OCI-LY1 (cell line): ENCODE measurements at regions not wholly inside any gene's neighbourhood (a gene's known extent, or its start where the extent isn't known, plus 50 kb on each side); places are given as distances from the start of the nearest gene placed in this dataset.

Source experiments
- H2AFZ ChIP-seq: fragments of 200-600 bp; sonication (generic), shearing (Covaris generic); 2 replicates; pipeline ENCODE4 v1.6.0; 2014; ENCODE audit warnings: antibody characterized with exemption, mild to moderate bottlenecking, low read length
- H3F3A ChIP-seq: fragments of 200-600 bp; sonication (generic), shearing (Covaris generic); 2 replicates; pipeline ENCODE4 v1.6.0; 2014; ENCODE audit warnings: mild to moderate bottlenecking, antibody characterized with exemption, low read length, moderate library complexity; ENCODE audit not compliant: insufficient read depth
- H3K27ac ChIP-seq: fragments of 200-600 bp; sonication (generic); 2 replicates; pipeline ENCODE4 v1.5.1; 2014; ENCODE audit warnings: low read length, mixed run types, mild to moderate bottlenecking, low read depth; ENCODE audit not compliant: poor library complexity, severe bottlenecking
- H3K27me3 ChIP-seq: fragments of 200-600 bp; sonication (generic); 2 replicates; pipeline ENCODE4 v1.6.0; 2014; ENCODE audit warnings: antibody characterized with exemption, mild to moderate bottlenecking, low read length, moderate library complexity; ENCODE audit not compliant: insufficient read depth
- H3K36me3 ChIP-seq: fragments of 200-600 bp; sonication (generic); 2 replicates; pipeline ENCODE4 v1.6.1; 2014; ENCODE audit warnings: mild to moderate bottlenecking, antibody characterized with exemption, low read length, moderate library complexity, mixed read lengths; ENCODE audit not compliant: insufficient read depth
- H3K4me1 ChIP-seq: fragments of 200-600 bp; sonication (generic); 2 replicates; pipeline ENCODE4 v1.5.1; 2014; ENCODE audit warnings: mild to moderate bottlenecking, low read length, moderate library complexity; ENCODE audit not compliant: insufficient read depth, severe bottlenecking
- H3K4me2 ChIP-seq: fragments of 200-600 bp; sonication (generic), shearing (Covaris generic); 2 replicates; pipeline ENCODE4 v1.6.1; 2014; ENCODE audit warnings: low read length
- H3K4me3 ChIP-seq: fragments of 200-600 bp; sonication (generic); 2 replicates; pipeline ENCODE4 v1.5.1; 2014; ENCODE audit warnings: low read length, low read depth, mild to moderate bottlenecking, mixed read lengths; ENCODE audit not compliant: poor library complexity, severe bottlenecking
- H3K79me2 ChIP-seq: fragments of 200-600 bp; shearing (Covaris generic); 2 replicates; pipeline ENCODE4 v1.6.1; 2016; ENCODE audit warnings: mixed run types, low read length, mixed read lengths; ENCODE audit not compliant: insufficient read depth
- H3K9ac ChIP-seq: fragments of 200-600 bp; sonication (generic), shearing (Covaris generic); 2 replicates; pipeline ENCODE4 v1.6.1; 2014; ENCODE audit warnings: mild to moderate bottlenecking, low read length, mixed read lengths
- H3K9me2 ChIP-seq: fragments of 200-600 bp; sonication (generic), shearing (Covaris generic); 2 replicates; pipeline ENCODE4 v1.6.1; 2014; ENCODE audit warnings: low read depth, mild to moderate bottlenecking, low read length, mixed read lengths
- H3K9me3 ChIP-seq: fragments of 200-600 bp; shearing (Covaris generic); 2 replicates; pipeline ENCODE4 v1.6.1; 2014; ENCODE audit warnings: low read length, mixed read lengths
- H4K20me1 ChIP-seq: fragments of 200-600 bp; sonication (generic), shearing (Covaris generic); 2 replicates; pipeline ENCODE4 v1.6.0; 2016; ENCODE audit warnings: mild to moderate bottlenecking, low read length; ENCODE audit not compliant: insufficient read depth
- CTCF ChIP-seq: fragments of 200-600 bp; sonication (generic), shearing (Covaris generic); IDR thresholded peaks from 2 replicates; pipeline ENCODE4 v1.5.1; 2017; ENCODE audit warnings: mild to moderate bottlenecking, antibody characterized with exemption, low read length, moderate library complexity, mixed read lengths
- EZH2 ChIP-seq: fragments of 200-600 bp; sonication (generic), shearing (Covaris generic); IDR thresholded peaks from 2 replicates; pipeline ENCODE4 v1.8.0; 2017; ENCODE audit warnings: borderline replicate concordance, mixed run types, mild to moderate bottlenecking, antibody characterized with exemption, low read length, moderate library complexity, mixed read lengths

GRCh38 chr11:90330632-90331031 is 107.8 kb upstream of the CHORDC1 start:
- no peaks in the 10 kb centered on the region for H3K9me2 ChIP-seq
- no peak overlapping the region for H3K27ac ChIP-seq
- H3F3A ChIP-seq, result no peaks in the 10 kb centered on the region
- no peaks in the 10 kb centered on the region for H4K20me1 ChIP-seq
- H3K36me3 ChIP-seq, result no peaks in the 10 kb centered on the region
- no peaks in the 10 kb centered on the region for H3K4me1 ChIP-seq
- H3K9me3 ChIP-seq, result no peaks in the 10 kb centered on the region
- H3K4me3 ChIP-seq, result no peak overlapping the region
- no peak overlapping the region for H3K9ac ChIP-seq
- TF ChIP-seq CTCF (no peak), EZH2 (no peak)
- H3K79me2 ChIP-seq, result no peaks in the 10 kb centered on the region
- H2AFZ ChIP-seq, result 0 out of 2 replicates have a peak overlapping the region, but pooled peaks have one; percentile 29
- no peak overlapping the region for H3K4me2 ChIP-seq
- H3K27me3 ChIP-seq, result no peaks in the 10 kb centered on the region

- H3K4me2 ChIP-seq, result no peak overlapping the region
- H3K27me3 ChIP-seq, result no peaks in the 10 kb centered on the region
- H4K20me1 ChIP-seq, result no peaks in the 10 kb centered on the region
- H2AFZ ChIP-seq, result no peak overlapping the region
- no peak overlapping the region for H3K4me3 ChIP-seq
- no peaks in the 10 kb centered on the region for H3F3A ChIP-seq
- H3K9me3 ChIP-seq, result no peaks in the 10 kb centered on the region
- H3K36me3 ChIP-seq, result no peaks in the 10 kb centered on the region
- no peak overlapping the region for H3K27ac ChIP-seq
- H3K9me2 ChIP-seq, result no peaks in the 10 kb centered on the region
- no peaks in the 10 kb centered on the region for H3K79me2 ChIP-seq
- H3K9ac ChIP-seq, result no peak overlapping the region
- H3K4me1 ChIP-seq, result no peaks in the 10 kb centered on the region
- TF ChIP-seq CTCF (no peak), EZH2 (no peak)
Observed at GRCh38 chr11:90329043-90329442, 106.2 kb upstream of the CHORDC1 start.

- Histone ChIP-seq H3K9ac (no peak overlapping the region), H3F3A (no peaks in the 10 kb centered on the region), H3K27me3 (no peaks in the 10 kb centered on the region), H3K9me3 (no peaks in the 10 kb centered on the region), H3K9me2 (no peaks in the 10 kb centered on the region), H3K27ac (no peak overlapping the region), H3K36me3 (no peaks in the 10 kb centered on the region), H2AFZ (no peak overlapping the region), H4K20me1 (no peaks in the 10 kb centered on the region), H3K4me1 (no peaks in the 10 kb centered on the region), H3K79me2 (no peaks in the 10 kb centered on the region), H3K4me2 (no peak overlapping the region), H3K4me3 (no peak overlapping the region)
- no peak for TF ChIP-seq EZH2
- TF ChIP-seq CTCF, result no peak
Observed at GRCh38 chr11:90326647-90327046, 103.8 kb upstream of the CHORDC1 start.
